Osteocyte (in vitro differentiated cells): ENCODE measurements at regions not wholly inside any gene's neighbourhood (a gene's known extent, or its start where the extent isn't known, plus 50 kb on each side); places are given as distances from the start of the nearest gene placed in this dataset.

ENCODE experiments used
- DNase-seq: peaks from one replicate; pipeline ENCODE4 v3.0.0; 2021; ENCODE audit warnings: mixed read lengths; ENCODE audit not compliant: unreplicated experiment; ENCODE audit errors: extremely low spot score
- H3K27ac Mint-ChIP-seq: one replicate; pipeline ENCODE4 v1.8.0; 2021; ENCODE audit warnings: mild to moderate bottlenecking, mixed read lengths; ENCODE audit not compliant: unreplicated experiment
- H3K27me3 Mint-ChIP-seq: one replicate; pipeline ENCODE4 v1.8.0; 2021; ENCODE audit warnings: mixed read lengths; ENCODE audit not compliant: unreplicated experiment
- H3K36me3 Mint-ChIP-seq: one replicate; pipeline ENCODE4 v1.8.0; 2021; ENCODE audit warnings: mixed read lengths; ENCODE audit not compliant: unreplicated experiment
- H3K4me1 Mint-ChIP-seq: one replicate; pipeline ENCODE4 v1.8.0; 2021; ENCODE audit warnings: mixed read lengths; ENCODE audit not compliant: unreplicated experiment
- H3K4me3 Mint-ChIP-seq: one replicate; pipeline ENCODE4 v1.8.0; 2021; ENCODE audit warnings: mild to moderate bottlenecking, moderate library complexity, mixed read lengths; ENCODE audit not compliant: unreplicated experiment
- H3K9me3 Mint-ChIP-seq: one replicate; pipeline ENCODE4 v1.8.0; 2021; ENCODE audit warnings: mixed read lengths; ENCODE audit not compliant: unreplicated experiment
- TF ChIP-seq, protein P1 (sequence below): fragments of 200-600 bp; sonication (generic); IDR thresholded peaks from 2 replicates; pipeline ENCODE4 v1.5.0; 2021; ENCODE audit warnings: antibody characterized with exemption, mild to moderate bottlenecking, moderate library complexity

- DNase-seq = no peak
Measured at GRCh38 chr3:73164622-73165021, 103.2 kb downstream of the EBLN2 start.

DNA sequence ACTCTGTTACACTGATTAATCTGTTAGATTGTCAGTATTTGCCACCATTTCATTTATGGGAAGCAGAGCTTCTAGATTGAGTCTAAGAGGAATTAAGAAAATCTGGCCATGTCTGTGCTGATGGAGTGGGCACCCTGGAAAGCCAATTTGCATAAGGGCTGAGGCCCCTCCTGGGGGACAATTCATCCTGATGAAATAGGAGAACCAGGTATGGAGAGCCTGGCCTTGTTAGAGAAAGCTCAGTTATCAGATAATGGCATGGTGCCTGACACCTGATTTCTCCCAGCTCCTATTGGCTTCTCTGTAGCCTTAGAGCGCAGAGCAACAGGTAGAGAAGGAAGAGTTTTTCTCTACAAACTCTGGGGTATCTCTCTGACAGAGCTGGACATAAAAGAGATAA is 114.2 kb downstream of the EBLN2 start:
- no peak overlapping the region for H3K27ac Mint-ChIP-seq
- no peaks in the 10 kb centered on the region for H3K4me1 Mint-ChIP-seq
- no peaks in the 10 kb centered on the region for H3K9me3 Mint-ChIP-seq
- no peaks in the 10 kb centered on the region for H3K36me3 Mint-ChIP-seq
- TF ChIP-seq, protein P1, sequence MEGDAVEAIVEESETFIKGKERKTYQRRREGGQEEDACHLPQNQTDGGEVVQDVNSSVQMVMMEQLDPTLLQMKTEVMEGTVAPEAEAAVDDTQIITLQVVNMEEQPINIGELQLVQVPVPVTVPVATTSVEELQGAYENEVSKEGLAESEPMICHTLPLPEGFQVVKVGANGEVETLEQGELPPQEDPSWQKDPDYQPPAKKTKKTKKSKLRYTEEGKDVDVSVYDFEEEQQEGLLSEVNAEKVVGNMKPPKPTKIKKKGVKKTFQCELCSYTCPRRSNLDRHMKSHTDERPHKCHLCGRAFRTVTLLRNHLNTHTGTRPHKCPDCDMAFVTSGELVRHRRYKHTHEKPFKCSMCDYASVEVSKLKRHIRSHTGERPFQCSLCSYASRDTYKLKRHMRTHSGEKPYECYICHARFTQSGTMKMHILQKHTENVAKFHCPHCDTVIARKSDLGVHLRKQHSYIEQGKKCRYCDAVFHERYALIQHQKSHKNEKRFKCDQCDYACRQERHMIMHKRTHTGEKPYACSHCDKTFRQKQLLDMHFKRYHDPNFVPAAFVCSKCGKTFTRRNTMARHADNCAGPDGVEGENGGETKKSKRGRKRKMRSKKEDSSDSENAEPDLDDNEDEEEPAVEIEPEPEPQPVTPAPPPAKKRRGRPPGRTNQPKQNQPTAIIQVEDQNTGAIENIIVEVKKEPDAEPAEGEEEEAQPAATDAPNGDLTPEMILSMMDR = no peak
- H3K4me3 Mint-ChIP-seq = no peak overlapping the region
- no peak for DNase-seq
- peaks cover 11% of the 10 kb centered on the region for H3K27me3 Mint-ChIP-seq

More at GRCh38 chr3:73164622-73165021, 103.2 kb downstream of the EBLN2 start:
- H3K27me3 Mint-ChIP-seq = peaks cover 41% of the 10 kb centered on the region
- no peak overlapping the region for H3K4me3 Mint-ChIP-seq
- H3K4me1 Mint-ChIP-seq = no peaks in the 10 kb centered on the region
- no peak overlapping the region for H3K27ac Mint-ChIP-seq
- H3K36me3 Mint-ChIP-seq = no peaks in the 10 kb centered on the region
- H3K9me3 Mint-ChIP-seq = no peaks in the 10 kb centered on the region
- TF ChIP-seq, protein P1 = no peak

- Mint-ChIP-seq H3K36me3 (no peaks in the 10 kb centered on the region), H3K27ac (no peak overlapping the region), H3K9me3 (no peaks in the 10 kb centered on the region), H3K27me3 (peaks cover 9% of the 10 kb centered on the region), H3K4me3 (no peak overlapping the region), H3K4me1 (no peaks in the 10 kb centered on the region)
- TF ChIP-seq, protein P1 = no peak
- DNase-seq = no peak
Measured at GRCh38 chr3:73176941-73177340, 115.5 kb downstream of the EBLN2 start.

GRCh38 chr3:73177827-73178226 is 116.4 kb downstream of the EBLN2 start:
- TF ChIP-seq, protein P1 = no peak

DNA sequence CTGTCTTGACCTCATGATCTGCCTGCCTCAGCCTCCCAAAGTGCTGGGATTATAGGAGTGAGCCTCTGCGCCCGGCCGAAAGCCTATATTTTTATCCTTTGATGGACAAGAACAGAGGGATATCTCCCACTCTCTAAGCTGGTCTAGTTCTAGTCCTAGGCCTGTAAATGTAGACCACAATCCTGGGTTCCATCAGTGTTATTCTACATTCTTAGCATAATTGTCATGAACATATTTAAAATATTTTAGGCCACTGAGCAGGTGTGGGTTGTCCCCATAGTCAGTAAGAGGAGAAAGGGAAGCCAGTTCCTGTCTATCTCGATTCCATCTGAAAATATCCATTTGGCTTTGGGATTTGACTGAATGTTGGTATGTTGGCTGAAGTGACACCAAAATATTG is 118.1 kb downstream of the EBLN2 start:
- H3K36me3 Mint-ChIP-seq = no peaks in the 10 kb centered on the region
- no peaks in the 10 kb centered on the region for H3K4me1 Mint-ChIP-seq
- no peaks in the 10 kb centered on the region for H3K9me3 Mint-ChIP-seq
- no peak overlapping the region for H3K27ac Mint-ChIP-seq
- no peak overlapping the region for H3K4me3 Mint-ChIP-seq
- no peak for DNase-seq
- peaks cover 33% of the 10 kb centered on the region for H3K27me3 Mint-ChIP-seq
- TF ChIP-seq, protein P1 = no peak

More at GRCh38 chr3:73177827-73178226, 116.4 kb downstream of the EBLN2 start:
- no peak overlapping the region for H3K4me3 Mint-ChIP-seq
- peaks cover 18% of the 10 kb centered on the region for H3K27me3 Mint-ChIP-seq
- no peaks in the 10 kb centered on the region for H3K4me1 Mint-ChIP-seq
- H3K9me3 Mint-ChIP-seq = no peaks in the 10 kb centered on the region
- no peak overlapping the region for H3K27ac Mint-ChIP-seq
- no peaks in the 10 kb centered on the region for H3K36me3 Mint-ChIP-seq
- DNase-seq = no peak
